ENCODE measurements at regions not wholly inside any gene's neighbourhood (a gene's known extent, or its start where the extent isn't known, plus 50 kb on each side); places are given as distances from the start of the nearest gene placed in this dataset.
"Not testable (repeated sequence)": the region's sequence is repeated elsewhere in the genome, so short reads cannot be mapped to it uniquely, and the experiment has no call there.

- Histone ChIP-seq H3K4me3 (ENCODE audit: low read length) (no peak overlapping the region), H2AFZ (ENCODE audit: low read depth, low read length) (no peak overlapping the region), H4K20me1 (ENCODE audit: insufficient read depth, low read length) (no peaks in the 10 kb centered on the region), H3K4me2 (ENCODE audit: low read length) (no peak overlapping the region), H3K9ac (ENCODE audit: low read length) (no peak overlapping the region), H3K79me2 (ENCODE audit: low read length) (no peaks in the 10 kb centered on the region), H3K27me3 (ENCODE audit: low read depth, low read length) (no peaks in the 10 kb centered on the region), H3K4me1 (ENCODE audit: low read length) (no peaks in the 10 kb centered on the region), H3K9me3 (ENCODE audit: insufficient read depth, low read length) (no peaks in the 10 kb centered on the region), H3K27ac (ENCODE audit: low read length) (no peak overlapping the region), H3K36me3 (replicated peaks; ENCODE audit: low read depth, low read length) (no peaks in the 10 kb centered on the region)
- TF ChIP-seq CTCF (IDR thresholded peaks at IDR 0.05; ENCODE audit: low read depth, low read length): no peak
- no peak for TF ChIP-seq EZH2phosphoT487 (IDR thresholded peaks at IDR 0.05; ENCODE audit: low read depth)
These were observed 277.1 kb upstream of the PRKX start for GRCh38 chrX:3990569-3990968.

- H3K27ac ChIP-seq (ENCODE audit: low read length): not testable (repeated sequence)
These were observed 258.8 kb upstream of the PRKX start for GRCh38 chrX:3972104-3972858.

GRCh38 chrX:3968749-3969148, 255.3 kb upstream of the PRKX start:
- Histone ChIP-seq H3K27ac (ENCODE audit: low read length) (no peak overlapping the region), H3K4me1 (ENCODE audit: low read length) (no peaks in the 10 kb centered on the region), H3K36me3 (replicated peaks; ENCODE audit: low read depth, low read length) (no peaks in the 10 kb centered on the region), H3K9me3 (ENCODE audit: insufficient read depth, low read length) (no peaks in the 10 kb centered on the region), H3K9ac (ENCODE audit: low read length) (no peak overlapping the region), H3K79me2 (ENCODE audit: low read length) (no peaks in the 10 kb centered on the region), H3K4me3 (ENCODE audit: low read length) (no peak overlapping the region), H4K20me1 (ENCODE audit: insufficient read depth, low read length) (no peaks in the 10 kb centered on the region), H3K4me2 (ENCODE audit: low read length) (no peak overlapping the region), H3K27me3 (ENCODE audit: low read depth, low read length) (no peaks in the 10 kb centered on the region), H2AFZ (ENCODE audit: low read depth, low read length) (no peak overlapping the region)
- TF ChIP-seq EZH2phosphoT487 (IDR thresholded peaks at IDR 0.05; ENCODE audit: low read depth): no peak
- TF ChIP-seq CTCF (IDR thresholded peaks at IDR 0.05; ENCODE audit: low read depth, low read length): no peak

More at GRCh38 chrX:3972104-3972858, 258.8 kb upstream of the PRKX start:
- H3K79me2 ChIP-seq (ENCODE audit: low read length); H3K36me3 ChIP-seq (replicated peaks; ENCODE audit: low read depth, low read length); H3K9ac ChIP-seq (ENCODE audit: low read length); H3K4me3 ChIP-seq (ENCODE audit: low read length); H2AFZ ChIP-seq (ENCODE audit: low read depth, low read length); H3K27me3 ChIP-seq (ENCODE audit: low read depth, low read length); H3K4me2 ChIP-seq (ENCODE audit: low read length); H3K4me1 ChIP-seq (ENCODE audit: low read length); H4K20me1 ChIP-seq (ENCODE audit: insufficient read depth, low read length); H3K9me3 ChIP-seq (ENCODE audit: insufficient read depth, low read length): not testable (repeated sequence)

GRCh38 chrX:3963980-3964379, 250.5 kb upstream of the PRKX start:
- no peaks in the 10 kb centered on the region for H3K9me3 ChIP-seq (ENCODE audit: insufficient read depth, low read length)
- no peak overlapping the region for H3K9ac ChIP-seq (ENCODE audit: low read length)
- no peak overlapping the region for H3K4me3 ChIP-seq (ENCODE audit: low read length)
- H4K20me1 ChIP-seq (ENCODE audit: insufficient read depth, low read length): no peaks in the 10 kb centered on the region
- no peaks in the 10 kb centered on the region for H3K27me3 ChIP-seq (ENCODE audit: low read depth, low read length)
- no peak overlapping the region for H2AFZ ChIP-seq (ENCODE audit: low read depth, low read length)
- H3K79me2 ChIP-seq (ENCODE audit: low read length): no peaks in the 10 kb centered on the region
- no peaks in the 10 kb centered on the region for H3K4me1 ChIP-seq (ENCODE audit: low read length)
- H3K36me3 ChIP-seq (replicated peaks; ENCODE audit: low read depth, low read length): no peaks in the 10 kb centered on the region
- TF ChIP-seq EZH2phosphoT487 (IDR thresholded peaks at IDR 0.05; ENCODE audit: low read depth) (no peak), CTCF (IDR thresholded peaks at IDR 0.05; ENCODE audit: low read depth, low read length) (no peak)
- H3K27ac ChIP-seq (ENCODE audit: low read length): no peak overlapping the region
- no peak overlapping the region for H3K4me2 ChIP-seq (ENCODE audit: low read length)

All from OCI-LY3 (cell line).